ENCODE measurements at regions not wholly inside any gene's neighbourhood (a gene's known extent, or its start where the extent isn't known, plus 50 kb on each side); places are given as distances from the start of the nearest gene placed in this dataset.

DNA sequence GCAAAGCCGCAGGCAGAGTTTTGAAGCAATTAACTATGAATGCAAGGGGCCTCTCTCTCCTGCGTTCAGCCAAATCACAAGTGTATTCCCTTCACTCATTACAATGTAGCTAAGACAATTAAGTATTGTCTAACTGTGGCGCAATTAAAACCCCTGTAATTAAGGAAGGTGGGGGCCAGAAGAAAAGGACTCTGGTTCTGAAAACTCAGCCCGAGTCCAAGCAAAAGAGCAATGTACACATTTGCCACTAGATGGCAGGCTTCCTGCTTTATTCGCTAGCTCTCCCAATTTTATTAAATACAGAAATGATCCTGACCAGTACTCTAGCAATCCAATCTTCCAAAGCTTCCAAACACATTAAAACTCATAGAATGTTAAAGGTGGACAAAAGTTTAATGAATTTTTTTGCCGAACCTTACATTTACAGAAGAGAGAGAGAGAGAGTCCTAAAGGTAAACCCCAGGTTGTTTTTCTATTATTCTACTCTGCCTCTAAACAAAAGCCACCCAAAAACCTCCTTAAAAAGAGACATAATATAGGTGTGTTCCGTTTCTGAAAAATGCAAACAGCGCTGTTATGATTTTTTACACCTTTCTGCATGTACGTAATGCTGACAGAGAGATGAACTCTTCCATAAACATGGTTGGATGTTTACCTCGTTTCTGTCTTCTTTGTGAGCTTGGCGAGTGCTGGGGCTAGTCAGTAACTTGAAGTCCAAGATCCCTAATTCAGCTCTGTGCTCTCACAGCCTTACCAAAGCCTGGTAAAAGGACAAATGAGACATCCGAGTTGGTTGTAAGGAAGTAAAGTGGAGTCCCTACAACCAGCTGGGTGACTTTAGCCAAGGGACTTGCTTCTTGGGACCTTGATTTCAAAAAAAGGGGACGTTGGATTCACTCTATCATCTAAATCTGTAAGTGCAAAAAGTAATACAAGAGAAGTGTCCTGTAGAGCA lies 50.9 kb upstream of the VASH1 start:
- Mint-ChIP-seq H3K9me3 (no peaks in the 10 kb centered on the region), H3K27me3 (peaks cover 7% of the 10 kb centered on the region), H3K36me3 (peaks cover under 1% of the 10 kb centered on the region), H3K4me1 (peaks cover 0 to 6% (median under 1%) of the 10 kb centered on the region in 3 donors), H3K4me3 (no peak overlapping the region), H3K27ac (peak overlapping the region in 1 of 3 donors; percentile 8)

All from IgD-negative memory B cell (primary cell).